Endothelial cell of hepatic sinusoid (primary cell): ENCODE measurements at regions not wholly inside any gene's neighbourhood (a gene's known extent, or its start where the extent isn't known, plus 50 kb on each side); places are given as distances from the start of the nearest gene placed in this dataset.
"Not testable (repeated sequence)": the region's sequence is repeated elsewhere in the genome, so short reads cannot be mapped to it uniquely, and the experiment has no call there.

Source experiments
- in situ Hi-C: cut with HindIII; loops from 2 replicates; pipeline ENCODE4 v1.10.0; 2017; ENCODE audit warnings: low sequenced_read_pairs

- in situ Hi-C loops: loop anchor here (5.0 kb wide), 1 partner anchor 79 kb away; the partner anchor contains the start of gene IGFBP5
Measured at GRCh38 chr2:216776066-216776850, 80.9 kb upstream of the IGFBP5 start.

GRCh38 chr2:216775043-216775453, 79.7 kb upstream of the IGFBP5 start:
- in situ Hi-C loops: loop anchor here (5.0 kb wide), 1 partner anchor 78 kb away; the partner anchor contains the start of gene IGFBP5

GRCh38 chr2:216774620-216775019, 79.3 kb upstream of the IGFBP5 start:
- in situ Hi-C loops: loop anchor here (5.0 kb wide), 1 partner anchor 77 kb away; the partner anchor contains the start of gene IGFBP5

GRCh38 chr2:216774180-216774579, 78.8 kb upstream of the IGFBP5 start:
- in situ Hi-C loops: no loop called here

- in situ Hi-C loops: no loop called here
Measured at GRCh38 chr2:216773072-216773471, 77.7 kb upstream of the IGFBP5 start.

- in situ Hi-C loops: no loop called here
Measured at GRCh38 chr2:216770717-216771116, 75.4 kb upstream of the IGFBP5 start.

GRCh38 chr2:216770050-216770449, 74.7 kb upstream of the IGFBP5 start:
- in situ Hi-C loops: no loop called here

GRCh38 chr2:216769626-216770025, 74.3 kb upstream of the IGFBP5 start:
- in situ Hi-C loops: no loop called here

- in situ Hi-C loops: no loop called here
Measured at GRCh38 chr2:216768908-216769411, 73.6 kb upstream of the IGFBP5 start.

- in situ Hi-C loops: no loop called here
Measured at GRCh38 chr2:216765761-216766262, 70.5 kb upstream of the IGFBP5 start.

GRCh38 chr2:216763396-216763795, 68.0 kb upstream of the IGFBP5 start:
- in situ Hi-C loops: no loop called here

- in situ Hi-C loops: no loop called here
Measured at GRCh38 chr2:216761809-216762208, 66.5 kb upstream of the IGFBP5 start.

GRCh38 chr2:216761133-216761532, 65.8 kb upstream of the IGFBP5 start:
- in situ Hi-C loops: no loop called here

GRCh38 chr2:216758256-216759155, 63.2 kb upstream of the IGFBP5 start:
- in situ Hi-C loops: no loop called here

- in situ Hi-C loops: no loop called here
Measured at GRCh38 chr2:216757532-216757931, 62.2 kb upstream of the IGFBP5 start.

GRCh38 chr2:216756435-216756834, 61.1 kb upstream of the IGFBP5 start:
- in situ Hi-C loops: no loop called here

GRCh38 chr2:216754812-216755211, 59.5 kb upstream of the IGFBP5 start:
- in situ Hi-C loops: no loop called here

GRCh38 chr2:216754336-216754735, 59.0 kb upstream of the IGFBP5 start:
- in situ Hi-C loops: no loop called here

GRCh38 chr2:216752855-216753505, 57.6 kb upstream of the IGFBP5 start:
- in situ Hi-C loops: no loop called here

- in situ Hi-C loops: not testable (repeated sequence)
Measured at GRCh38 chr2:216750750-216751149, 55.4 kb upstream of the IGFBP5 start.

GRCh38 chr2:216746268-216746667, 50.9 kb upstream of the IGFBP5 start:
- in situ Hi-C loops: not testable (repeated sequence)
